ENCODE measurements at regions not wholly inside any gene's neighbourhood (a gene's known extent, or its start where the extent isn't known, plus 50 kb on each side); places are given as distances from the start of the nearest gene placed in this dataset.
A peak's percentile ranks its signal among the peaks of the same experiment; 100 is the strongest.

- H3K27me3 ChIP-seq (replicated peaks in 1 of 4; ENCODE audit: control insufficient read depth in 3 of 4, extremely low read depth in 1 of 4, insufficient read depth in 3 of 4, low read length in 3 of 4), result no peaks in the 10 kb centered on the region
- H3K23ac ChIP-seq (ENCODE audit: insufficient read length), result no peak overlapping the region
- no peaks in the 10 kb centered on the region for H3K9me3 ChIP-seq (ENCODE audit: insufficient read depth in 2 of 2, low read depth in 1 of 2, low read length in 1 of 2)
- H4K5ac ChIP-seq (ENCODE audit: insufficient read length, low read depth, low read length), result no peak overlapping the region
- H2BK15ac ChIP-seq (ENCODE audit: low read length), result no peak overlapping the region
- no peak overlapping the region for H2BK5ac ChIP-seq (ENCODE audit: low read depth, low read length)
- DNase-seq (ENCODE audit: low read depth in 1 of 2, low spot score in 2 of 2) (no peak), FAIRE-seq (no peak)
- H2AFZ ChIP-seq (ENCODE audit: low read length), result no peak overlapping the region
- no peak overlapping the region for H3K4ac ChIP-seq (replicated peaks; ENCODE audit: insufficient read length, low read depth, low read length)
- H3K79me2 ChIP-seq (ENCODE audit: control insufficient read depth in 1 of 2, insufficient read depth in 2 of 2, low read length in 2 of 2), result no peaks in the 10 kb centered on the region
- POLR2A ChIA-PET (ENCODE audit: partially characterized antibody), result no interaction called here
- no peak overlapping the region for H3K18ac ChIP-seq (ENCODE audit: extremely low read depth, low read length)
- CTCF ChIA-PET (ENCODE audit: partially characterized antibody), result interaction anchor here (1.4 kb wide), 1 partner anchor 10 kb away, joined by 3 read pairs; no protein-coding TSS in a partner anchor
- H3K36me3 ChIP-seq (ENCODE audit: control insufficient read depth in 2 of 4, insufficient read depth in 4 of 4, low read length in 3 of 4), result no peaks in the 10 kb centered on the region
- 97% methylated on average over 8 of the region's 8 CpGs; no CpG with 5 or more reads in 1 of the 2 experiments for WGBS, 2 experiments (ENCODE audit: extremely low coverage in 1 of 2, insufficient coverage in 1 of 2, insufficient read length in 1 of 2, insufficient replicate concordance in 2 of 2, low coverage in 1 of 2, low lambda C conversion rate in 2 of 2, missing lambda C conversion rate in 1 of 2)
- H4K8ac ChIP-seq (ENCODE audit: extremely low read depth, insufficient read depth, low read length), result no peak overlapping the region
- 0 out of 2 replicates have a peak overlapping the region, but pooled peaks have one; percentile 13 for H2AK5ac ChIP-seq (ENCODE audit: low read depth, low read length)
- no peaks in the 10 kb centered on the region for H4K20me1 ChIP-seq (replicated peaks in 1 of 2; ENCODE audit: control insufficient read depth in 1 of 2, insufficient read depth in 2 of 2, low read length in 2 of 2)
- no peak for TF ChIP-seq RAD21 (IDR thresholded peaks at IDR 0.05 in 1 of 2, conservative IDR thresholded peaks at IDR 0.05 in 1 of 2; ENCODE audit: low read depth in 2 of 2, low read length in 2 of 2)
- no peak for TF ChIP-seq TAF7 (optimal IDR thresholded peaks at IDR 0.05; ENCODE audit: borderline replicate concordance, low read depth, low read length)
- no peak for TF ChIP-seq MAFK (IDR thresholded peaks at IDR 0.05; ENCODE audit: low read depth, low read length)
- no peak for TF ChIP-seq USF2 (IDR thresholded peaks at IDR 0.05; ENCODE audit: low read length)
- H4K91ac ChIP-seq (replicated peaks; ENCODE audit: insufficient read length, low read length), result no peak overlapping the region
- no peak overlapping the region for H2BK20ac ChIP-seq (ENCODE audit: low read length)
- H2BK12ac ChIP-seq (ENCODE audit: low read depth, low read length), result no peak overlapping the region
- no peaks in the 10 kb centered on the region; a peak in 2 of 7 replicates for H3K4me1 ChIP-seq (replicated peaks in 1 of 4; ENCODE audit: control insufficient read depth in 3 of 4, insufficient read depth in 4 of 4, low read length in 3 of 4)
- H3K14ac ChIP-seq (ENCODE audit: insufficient read length), result no peak overlapping the region
- no peaks in the 10 kb centered on the region for H3K23me2 ChIP-seq (ENCODE audit: low read depth, low read length)
- no peak overlapping the region for H2BK120ac ChIP-seq (replicated peaks; ENCODE audit: low read depth, low read length)
- H3K4me3 ChIP-seq (ENCODE audit: extremely low read depth in 1 of 4, insufficient read depth in 2 of 4, low read depth in 3 of 4, low read length in 4 of 4), result no peak overlapping the region
- H3K4me2 ChIP-seq (ENCODE audit: insufficient read depth in 1 of 2, low read depth in 2 of 2, low read length in 2 of 2), result no peak overlapping the region
- no peak overlapping the region for H3K56ac ChIP-seq (replicated peaks; ENCODE audit: insufficient read length, low read depth, low read length)
- H3K79me1 ChIP-seq (ENCODE audit: low read depth, low read length), result no peaks in the 10 kb centered on the region; the same call in 1 of the 2 replicates
- no peak overlapping the region for H3K9ac ChIP-seq (replicated peaks in 1 of 4; ENCODE audit: extremely low read depth in 1 of 4, low read depth in 3 of 4, low read length in 3 of 4)
- H3K27ac ChIP-seq (ENCODE audit: low read depth, low read length), result no peak overlapping the region
These were observed 250.4 kb upstream of the IRX1 start for GRCh38 chr5:3345195-3345594.
